GM06990 (cell line): ENCODE measurements at regions not wholly inside any gene's neighbourhood (a gene's known extent, or its start where the extent isn't known, plus 50 kb on each side); places are given as distances from the start of the nearest gene placed in this dataset.

Experiments used
- DNase-seq: peaks from one replicate; pipeline ENCODE4 v3.0.0-alpha.2; 2011; ENCODE audit not compliant: insufficient read length; ENCODE audit errors: extremely low read depth
- H3K27me3 ChIP-seq: replicated peaks from 2 replicates; pipeline ENCODE4 v1.6.0; 2011; ENCODE audit warnings: low read length; ENCODE audit not compliant: control insufficient read depth, insufficient read depth
- H3K36me3 ChIP-seq: 2 replicates; pipeline ENCODE4 v1.5.1; 2011; ENCODE audit warnings: low read length; ENCODE audit not compliant: control insufficient read depth, insufficient read depth
- H3K4me3 ChIP-seq: replicated peaks from 2 replicates; pipeline ENCODE4 v1.5.1; 2011; ENCODE audit warnings: low read depth, mild to moderate bottlenecking, control low read depth, low read length
- TF ChIP-seq, protein P1 (sequence below): IDR thresholded peaks from 2 replicates; pipeline ENCODE4 v1.5.1; 2011; ENCODE audit warnings: low read length, control low read depth, mild to moderate bottlenecking, inconsistent platforms; ENCODE audit not compliant: insufficient read depth, poor library complexity, severe bottlenecking

DNA sequence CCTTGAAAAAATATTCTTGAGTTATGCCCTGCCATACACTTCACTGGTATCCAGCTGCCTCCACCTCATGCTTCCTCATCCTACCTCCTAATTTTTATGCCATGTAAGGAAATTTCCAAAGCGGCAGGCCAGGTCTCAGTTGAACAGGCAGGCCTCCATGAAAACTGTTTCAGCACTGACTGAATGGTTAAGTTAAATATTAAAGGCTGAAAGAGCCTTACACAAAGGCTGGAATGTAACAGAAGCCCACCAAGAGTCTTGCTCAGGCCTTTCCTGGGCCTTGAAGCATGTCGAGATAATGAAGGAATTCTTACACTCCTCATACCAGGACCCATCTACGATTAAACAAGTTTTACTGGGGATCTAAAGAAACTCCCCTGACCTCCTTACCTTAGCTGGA lies 359.6 kb upstream of the NOCT start:
- Histone ChIP-seq H3K36me3 (no peaks in the 10 kb centered on the region), H3K27me3 (no peaks in the 10 kb centered on the region), H3K4me3 (no peak overlapping the region)
- DNase-seq = no peak
- TF ChIP-seq, protein P1, sequence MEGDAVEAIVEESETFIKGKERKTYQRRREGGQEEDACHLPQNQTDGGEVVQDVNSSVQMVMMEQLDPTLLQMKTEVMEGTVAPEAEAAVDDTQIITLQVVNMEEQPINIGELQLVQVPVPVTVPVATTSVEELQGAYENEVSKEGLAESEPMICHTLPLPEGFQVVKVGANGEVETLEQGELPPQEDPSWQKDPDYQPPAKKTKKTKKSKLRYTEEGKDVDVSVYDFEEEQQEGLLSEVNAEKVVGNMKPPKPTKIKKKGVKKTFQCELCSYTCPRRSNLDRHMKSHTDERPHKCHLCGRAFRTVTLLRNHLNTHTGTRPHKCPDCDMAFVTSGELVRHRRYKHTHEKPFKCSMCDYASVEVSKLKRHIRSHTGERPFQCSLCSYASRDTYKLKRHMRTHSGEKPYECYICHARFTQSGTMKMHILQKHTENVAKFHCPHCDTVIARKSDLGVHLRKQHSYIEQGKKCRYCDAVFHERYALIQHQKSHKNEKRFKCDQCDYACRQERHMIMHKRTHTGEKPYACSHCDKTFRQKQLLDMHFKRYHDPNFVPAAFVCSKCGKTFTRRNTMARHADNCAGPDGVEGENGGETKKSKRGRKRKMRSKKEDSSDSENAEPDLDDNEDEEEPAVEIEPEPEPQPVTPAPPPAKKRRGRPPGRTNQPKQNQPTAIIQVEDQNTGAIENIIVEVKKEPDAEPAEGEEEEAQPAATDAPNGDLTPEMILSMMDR = no peak

DNA sequence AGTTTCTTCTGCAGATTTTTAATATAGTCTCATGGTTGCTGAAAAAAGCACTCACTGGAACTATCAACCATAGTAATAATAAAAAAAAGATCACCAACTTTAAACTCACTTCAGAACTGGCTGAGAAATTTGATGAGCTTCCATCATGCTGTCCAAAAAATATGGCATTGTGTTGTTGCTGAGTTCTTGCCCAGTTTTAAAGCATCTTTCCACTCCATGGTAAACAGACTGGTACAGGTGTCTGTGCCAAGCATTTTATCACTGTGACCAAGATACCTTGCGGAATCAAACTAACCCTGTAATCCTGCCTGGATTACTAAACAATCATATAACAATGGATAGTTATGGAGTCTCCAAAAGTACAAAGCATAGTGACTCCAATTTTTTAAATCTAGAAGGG lies 360.3 kb upstream of the NOCT start:
- TF ChIP-seq, protein P1 = no peak
- Histone ChIP-seq H3K27me3 (no peaks in the 10 kb centered on the region), H3K4me3 (no peak overlapping the region), H3K36me3 (no peaks in the 10 kb centered on the region)
- DNase-seq = no peak

DNA sequence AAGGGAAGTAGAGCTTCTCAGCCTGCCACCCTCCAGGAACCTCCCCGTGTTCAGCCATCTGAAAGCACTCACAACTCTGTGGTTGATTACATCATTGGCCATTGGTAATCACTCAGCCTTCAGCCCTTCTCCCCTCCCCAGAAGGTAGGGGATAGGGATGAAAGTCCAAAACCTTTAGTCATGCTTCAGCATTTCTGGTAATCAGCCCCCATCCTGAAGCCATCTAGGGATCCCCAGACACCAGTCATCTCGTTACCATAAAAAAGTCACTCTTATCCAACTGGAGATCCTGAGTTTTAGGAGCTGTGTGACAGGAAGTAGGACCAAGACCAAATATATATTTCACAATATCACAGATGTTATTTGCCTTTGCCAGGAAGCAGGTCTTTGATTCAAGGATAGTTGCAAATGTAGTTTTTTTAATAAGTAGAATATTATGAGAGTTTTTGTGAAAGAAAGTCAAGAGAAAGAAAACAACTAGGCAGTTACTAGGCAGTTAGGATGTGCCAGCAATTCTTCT lies 364.6 kb upstream of the NOCT start:
- H3K4me3 ChIP-seq = no peak overlapping the region
- H3K27me3 ChIP-seq = no peaks in the 10 kb centered on the region
- H3K36me3 ChIP-seq = no peaks in the 10 kb centered on the region
- TF ChIP-seq, protein P1 = no peak
- DNase-seq = no peak

DNA sequence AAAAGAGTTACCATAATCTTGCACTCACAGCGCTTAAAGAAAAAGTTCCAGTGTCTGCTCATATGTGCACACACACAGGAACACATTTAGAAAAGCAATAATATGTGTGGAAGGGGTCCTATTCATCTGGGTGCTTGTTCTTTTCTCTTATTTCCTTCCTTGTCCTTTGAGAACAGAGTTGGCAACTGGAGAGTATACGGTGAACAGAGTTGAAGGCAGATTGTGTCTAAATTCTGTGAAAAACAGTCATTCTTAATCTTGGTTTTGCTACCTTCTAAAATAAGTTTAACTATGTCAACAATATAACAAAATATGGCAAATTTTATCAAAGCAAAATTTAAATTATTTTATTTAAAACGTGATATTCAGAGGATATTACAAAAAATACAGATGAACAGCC lies 365.1 kb upstream of the NOCT start:
- Histone ChIP-seq H3K36me3 (no peaks in the 10 kb centered on the region), H3K27me3 (no peaks in the 10 kb centered on the region), H3K4me3 (no peak overlapping the region)
- no peak for DNase-seq
- TF ChIP-seq, protein P1 = no peak

DNA sequence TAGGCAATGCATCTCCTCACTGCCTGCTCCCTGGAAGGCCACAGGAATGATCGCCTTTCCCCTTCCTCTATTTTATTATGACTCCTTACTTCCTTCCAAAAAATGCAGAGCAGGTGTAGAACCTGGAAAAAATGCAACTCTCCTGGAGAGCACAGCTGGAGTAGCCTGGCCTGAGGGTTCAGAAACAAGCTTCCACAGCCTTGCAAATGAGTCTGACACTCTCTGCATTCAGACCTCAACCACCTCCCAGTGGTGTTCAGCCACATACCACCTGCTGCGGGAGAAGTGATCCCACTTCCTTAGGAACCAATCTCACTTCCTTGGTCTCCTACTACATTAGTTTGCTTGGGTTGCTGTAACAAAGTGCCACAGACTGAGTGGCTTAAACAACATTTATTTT lies 368.1 kb upstream of the NOCT start:
- DNase-seq = no peak
- no peaks in the 10 kb centered on the region for H3K27me3 ChIP-seq
- TF ChIP-seq, protein P1 = no peak

DNA sequence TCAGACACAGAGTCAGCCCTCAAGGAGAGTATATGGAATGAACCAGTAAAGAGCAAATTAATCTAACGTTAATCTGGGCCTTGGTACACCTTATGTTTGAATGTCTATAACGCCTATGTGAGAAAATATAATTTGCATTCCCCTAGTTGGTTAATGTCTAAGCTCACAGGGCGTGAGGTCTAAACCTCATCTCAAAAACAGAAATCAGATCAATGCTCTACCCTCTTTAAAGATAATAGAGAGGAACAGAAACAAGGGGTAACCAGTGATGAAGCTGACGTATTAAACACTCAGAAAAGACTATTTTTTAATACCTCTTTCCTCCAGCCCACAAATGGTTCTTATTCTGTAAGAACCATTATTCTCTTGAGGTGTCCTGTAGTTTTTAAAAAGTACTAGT lies 369.2 kb upstream of the NOCT start:
- TF ChIP-seq, protein P1 = no peak
- Histone ChIP-seq H3K4me3 (no peak overlapping the region), H3K27me3 (no peaks in the 10 kb centered on the region)

More for the DNA sequence above, 368.1 kb upstream of the NOCT start:
- H3K4me3 ChIP-seq = no peak overlapping the region
- no peaks in the 10 kb centered on the region for H3K36me3 ChIP-seq

More for the DNA sequence above, 369.2 kb upstream of the NOCT start:
- no peak for DNase-seq
- no peaks in the 10 kb centered on the region for H3K36me3 ChIP-seq
